ENCODE measurements at regions not wholly inside any gene's neighbourhood (a gene's known extent, or its start where the extent isn't known, plus 50 kb on each side); places are given as distances from the start of the nearest gene placed in this dataset.

DNA sequence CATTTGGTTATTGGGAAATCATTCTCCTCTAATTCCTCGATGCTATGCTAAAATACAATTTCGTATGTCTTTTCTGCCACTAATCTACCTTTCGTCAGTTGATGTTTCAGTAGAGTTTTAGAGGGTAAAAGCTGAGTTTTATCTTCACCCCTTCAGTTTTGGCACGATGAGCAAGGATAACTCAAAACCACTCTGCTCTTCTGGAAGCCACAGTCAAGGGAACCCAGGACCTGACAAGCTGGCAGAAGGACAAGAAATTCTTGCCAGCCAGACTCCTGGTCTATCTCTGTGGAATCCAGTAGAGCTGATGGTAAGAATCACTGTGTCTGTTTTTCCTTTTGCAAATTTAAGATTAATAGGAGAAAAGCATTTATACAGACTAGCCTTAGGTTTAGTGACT lies 414.4 kb upstream of the LRRC3B start:
- Histone ChIP-seq H2BK12ac (ENCODE audit: low read depth, low read length) (no peak overlapping the region), H4K91ac (replicated peaks; ENCODE audit: insufficient read length, low read length) (no peak overlapping the region), H3K4me2 (ENCODE audit: insufficient read depth in 1 of 2, low read depth in 2 of 2, low read length in 2 of 2) (no peak overlapping the region), H3K4me1 (replicated peaks in 1 of 4; ENCODE audit: control insufficient read depth in 3 of 4, insufficient read depth in 4 of 4, low read length in 3 of 4) (no peaks in the 10 kb centered on the region), H3K14ac (ENCODE audit: insufficient read length) (no peak overlapping the region), H3K79me2 (ENCODE audit: control insufficient read depth in 1 of 2, insufficient read depth in 2 of 2, low read length in 2 of 2) (no peaks in the 10 kb centered on the region), H3K9ac (replicated peaks in 1 of 4; ENCODE audit: extremely low read depth in 1 of 4, low read depth in 3 of 4, low read length in 3 of 4) (no peak overlapping the region), H3K23ac (ENCODE audit: insufficient read length) (no peak overlapping the region), H4K8ac (ENCODE audit: extremely low read depth, insufficient read depth, low read length) (no peak overlapping the region), H2BK120ac (replicated peaks; ENCODE audit: low read depth, low read length) (no peak overlapping the region), H2AK5ac (ENCODE audit: low read depth, low read length) (no peak overlapping the region), H4K20me1 (replicated peaks in 1 of 2; ENCODE audit: control insufficient read depth in 1 of 2, insufficient read depth in 2 of 2, low read length in 2 of 2) (no peaks in the 10 kb centered on the region), H3K36me3 (ENCODE audit: control insufficient read depth in 2 of 4, insufficient read depth in 4 of 4, low read length in 3 of 4) (no peaks in the 10 kb centered on the region; a peak in 1 of 8 replicates), H3K9me3 (ENCODE audit: insufficient read depth in 2 of 2, low read depth in 1 of 2, low read length in 1 of 2) (no peaks in the 10 kb centered on the region), H3K4me3 (ENCODE audit: extremely low read depth in 1 of 4, insufficient read depth in 2 of 4, low read depth in 3 of 4, low read length in 4 of 4) (no peak overlapping the region), H2BK20ac (ENCODE audit: low read length) (no peak overlapping the region), H3K27ac (ENCODE audit: low read depth, low read length) (no peak overlapping the region), H3K23me2 (ENCODE audit: low read depth, low read length) (no peaks in the 10 kb centered on the region), H2BK5ac (ENCODE audit: low read depth, low read length) (no peak overlapping the region), H3K4ac (replicated peaks; ENCODE audit: insufficient read length, low read depth, low read length) (no peak overlapping the region), H3K79me1 (ENCODE audit: low read depth, low read length) (no peaks in the 10 kb centered on the region), H4K5ac (ENCODE audit: insufficient read length, low read depth, low read length) (no peak overlapping the region), H2AFZ (ENCODE audit: low read length) (no peak overlapping the region), H3K18ac (ENCODE audit: extremely low read depth, low read length) (no peak overlapping the region), H2BK15ac (ENCODE audit: low read length) (no peak overlapping the region), H3K27me3 (replicated peaks in 1 of 4; ENCODE audit: control insufficient read depth in 3 of 4, extremely low read depth in 1 of 4, insufficient read depth in 3 of 4, low read length in 3 of 4) (no peaks in the 10 kb centered on the region), H3K56ac (replicated peaks; ENCODE audit: insufficient read length, low read depth, low read length) (no peak overlapping the region)
- DNase-seq (ENCODE audit: low read depth in 1 of 2, low spot score in 2 of 2) (no peak), FAIRE-seq (no peak)
- ChIA-PET POLR2A (ENCODE audit: partially characterized antibody) (no interaction called here), CTCF (ENCODE audit: partially characterized antibody) (no interaction called here)
- 100% methylated on average over 4 of the region's 4 CpGs; no CpG with 5 or more reads in 1 of the 2 experiments for WGBS, 2 experiments (ENCODE audit: extremely low coverage in 1 of 2, insufficient coverage in 1 of 2, insufficient read length in 1 of 2, insufficient replicate concordance in 2 of 2, low coverage in 1 of 2, low lambda C conversion rate in 2 of 2, missing lambda C conversion rate in 1 of 2)
- TF ChIP-seq POLR2AphosphoS5 (IDR thresholded peaks at IDR 0.05; ENCODE audit: low read depth, low read length) (no peak), POLR2A (IDR thresholded peaks at IDR 0.05; ENCODE audit: control extremely low read depth in 1 of 2, low read depth in 2 of 2, low read length in 2 of 2) (no peak), TCF12 (IDR thresholded peaks at IDR 0.05; ENCODE audit: low read depth, low read length) (no peak), RFX5 (IDR thresholded peaks at IDR 0.05; ENCODE audit: borderline replicate concordance, low read depth, low read length) (no peak), BACH1 (IDR thresholded peaks at IDR 0.05; ENCODE audit: low read length) (no peak)
- TF ChIP-seq, protein P1, sequence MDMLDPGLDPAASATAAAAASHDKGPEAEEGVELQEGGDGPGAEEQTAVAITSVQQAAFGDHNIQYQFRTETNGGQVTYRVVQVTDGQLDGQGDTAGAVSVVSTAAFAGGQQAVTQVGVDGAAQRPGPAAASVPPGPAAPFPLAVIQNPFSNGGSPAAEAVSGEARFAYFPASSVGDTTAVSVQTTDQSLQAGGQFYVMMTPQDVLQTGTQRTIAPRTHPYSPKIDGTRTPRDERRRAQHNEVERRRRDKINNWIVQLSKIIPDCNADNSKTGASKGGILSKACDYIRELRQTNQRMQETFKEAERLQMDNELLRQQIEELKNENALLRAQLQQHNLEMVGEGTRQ (IDR thresholded peaks at IDR 0.05; ENCODE audit: low read length), result no peak
